GM13977 (cell line): ENCODE measurements at regions not wholly inside any gene's neighbourhood (a gene's known extent, or its start where the extent isn't known, plus 50 kb on each side); places are given as distances from the start of the nearest gene placed in this dataset.
A peak's percentile ranks its signal among the peaks of the same experiment; 100 is the strongest.

Experiments
- DNase-seq: peaks from one replicate; pipeline ENCODE4 v3.0.0; 2012; ENCODE audit warnings: low spot score
- in situ Hi-C: fragments of 300-500 bp; cut with MboI; formaldehyde crosslinking; loops from one replicate; pipeline ENCODE4 v1.12.0; 2022; ENCODE audit warnings: low sequenced_read_pairs, low pct_unique_long_range_greater_than_20kb, mixed read lengths, inconsistent platforms; ENCODE audit not compliant: unreplicated experiment
- TF ChIP-seq, protein P1 (sequence below): IDR thresholded peaks from 2 replicates; pipeline ENCODE4 v1.5.1; 2012; ENCODE audit warnings: mild to moderate bottlenecking, control low read depth; ENCODE audit not compliant: insufficient read depth; ENCODE audit errors: extremely low read depth, missing control alignments

- TF ChIP-seq, protein P1, sequence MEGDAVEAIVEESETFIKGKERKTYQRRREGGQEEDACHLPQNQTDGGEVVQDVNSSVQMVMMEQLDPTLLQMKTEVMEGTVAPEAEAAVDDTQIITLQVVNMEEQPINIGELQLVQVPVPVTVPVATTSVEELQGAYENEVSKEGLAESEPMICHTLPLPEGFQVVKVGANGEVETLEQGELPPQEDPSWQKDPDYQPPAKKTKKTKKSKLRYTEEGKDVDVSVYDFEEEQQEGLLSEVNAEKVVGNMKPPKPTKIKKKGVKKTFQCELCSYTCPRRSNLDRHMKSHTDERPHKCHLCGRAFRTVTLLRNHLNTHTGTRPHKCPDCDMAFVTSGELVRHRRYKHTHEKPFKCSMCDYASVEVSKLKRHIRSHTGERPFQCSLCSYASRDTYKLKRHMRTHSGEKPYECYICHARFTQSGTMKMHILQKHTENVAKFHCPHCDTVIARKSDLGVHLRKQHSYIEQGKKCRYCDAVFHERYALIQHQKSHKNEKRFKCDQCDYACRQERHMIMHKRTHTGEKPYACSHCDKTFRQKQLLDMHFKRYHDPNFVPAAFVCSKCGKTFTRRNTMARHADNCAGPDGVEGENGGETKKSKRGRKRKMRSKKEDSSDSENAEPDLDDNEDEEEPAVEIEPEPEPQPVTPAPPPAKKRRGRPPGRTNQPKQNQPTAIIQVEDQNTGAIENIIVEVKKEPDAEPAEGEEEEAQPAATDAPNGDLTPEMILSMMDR, result no peak
- no peak for DNase-seq
- in situ Hi-C loops, result no loop called here
These were observed 209.8 kb upstream of the PLEKHG7 start for GRCh38 chr12:92492995-92493394.

DNA sequence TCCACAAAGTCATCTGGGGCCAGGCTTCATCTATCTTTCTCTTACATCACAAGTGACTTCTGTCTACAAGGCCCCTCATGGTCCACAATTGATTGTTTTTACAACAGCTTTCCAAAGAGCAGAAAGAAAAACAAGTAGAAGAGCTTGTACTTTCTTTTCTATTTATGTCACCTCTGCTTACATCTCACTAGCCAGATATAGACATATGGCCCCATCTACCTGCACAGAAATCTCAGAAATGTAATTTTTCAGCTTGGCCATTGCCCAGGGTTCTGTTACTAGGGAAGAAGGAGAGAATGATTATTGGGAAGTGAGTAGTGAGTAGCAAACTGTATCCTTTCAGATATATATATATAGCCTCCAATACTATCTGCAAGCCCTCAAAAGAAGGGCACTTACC lies 210.5 kb upstream of the PLEKHG7 start:
- TF ChIP-seq, protein P1, result peak; percentile 27
- in situ Hi-C loops, result no loop called here
- DNase-seq, result no peak

DNA sequence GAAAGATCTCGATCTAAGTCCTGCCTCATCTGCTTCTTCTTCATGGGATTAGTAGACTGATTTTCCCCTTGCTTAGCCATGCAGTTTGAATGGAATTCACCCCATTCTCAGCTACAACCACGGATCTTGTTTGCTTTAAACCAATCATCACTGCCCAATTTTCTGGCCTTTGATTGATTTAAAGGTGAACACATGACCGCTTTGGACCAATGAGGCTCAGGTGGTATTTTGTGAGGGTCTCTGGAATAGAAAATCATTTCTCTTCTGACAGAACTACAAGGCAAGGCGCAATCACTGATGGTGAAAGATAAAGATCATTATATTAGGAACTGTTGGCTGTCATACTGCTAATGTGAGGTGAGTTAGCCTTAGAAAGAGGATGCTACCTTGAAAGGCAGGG lies 213.0 kb upstream of the PLEKHG7 start:
- in situ Hi-C loops, result no loop called here
- TF ChIP-seq, protein P1, result no peak
- DNase-seq, result no peak

GRCh38 chr12:92488735-92489134 lies 214.1 kb upstream of the PLEKHG7 start:
- in situ Hi-C loops, result no loop called here
- TF ChIP-seq, protein P1, result no peak
- DNase-seq, result no peak

- TF ChIP-seq, protein P1, result no peak
- DNase-seq, result no peak
- in situ Hi-C loops, result no loop called here
These were observed 215.7 kb upstream of the PLEKHG7 start for GRCh38 chr12:92487138-92487485.

- TF ChIP-seq, protein P1, result no peak
- in situ Hi-C loops, result no loop called here
- DNase-seq, result no peak
These were observed 216.2 kb upstream of the PLEKHG7 start for GRCh38 chr12:92486443-92487137.
